GM19239 (cell line): ENCODE measurements at regions not wholly inside any gene's neighbourhood (a gene's known extent, or its start where the extent isn't known, plus 50 kb on each side); places are given as distances from the start of the nearest gene placed in this dataset.

ENCODE experiments used
- DNase-seq: peaks from one replicate; pipeline ENCODE4 v3.0.0; 2011; ENCODE audit warnings: low spot score; ENCODE audit not compliant: insufficient read length
- FAIRE-seq: peaks from 2 replicates; lab custom pipeline; 2011; peaks lifted over from hg19 to GRCh38; lab: Jason Lieb, UNC

- FAIRE-seq (no peak), DNase-seq (no peak)
These were observed 245.3 kb downstream of the POLR1F start for GRCh38 chr7:19463581-19463980.

- FAIRE-seq, result no peak
- DNase-seq, result no peak
These were observed 253.2 kb downstream of the POLR1F start for GRCh38 chr7:19455623-19456022.

- DNase-seq (no peak), FAIRE-seq (no peak)
These were observed 260.7 kb downstream of the POLR1F start for GRCh38 chr7:19448091-19448490.

GRCh38 chr7:19442016-19442785 is 266.6 kb downstream of the POLR1F start:
- no peak for FAIRE-seq
- DNase-seq, result no peak

GRCh38 chr7:19439517-19439916 is 269.3 kb downstream of the POLR1F start:
- no peak for DNase-seq
- no peak for FAIRE-seq

GRCh38 chr7:19437446-19437845 is 271.4 kb downstream of the POLR1F start:
- FAIRE-seq, result no peak
- no peak for DNase-seq

- no peak for DNase-seq
- FAIRE-seq, result no peak
These were observed 280.9 kb downstream of the POLR1F start for GRCh38 chr7:19427944-19428343.

GRCh38 chr7:19421861-19422260 is 276.6 kb upstream of the FERD3L start:
- DNase-seq (no peak), FAIRE-seq (no peak)

- DNase-seq, result no peak
- no peak for FAIRE-seq
These were observed 272.0 kb upstream of the FERD3L start for GRCh38 chr7:19417231-19417630.

GRCh38 chr7:19415123-19415522 is 269.9 kb upstream of the FERD3L start:
- no peak for DNase-seq
- no peak for FAIRE-seq

- no peak for FAIRE-seq
These were observed 268.3 kb upstream of the FERD3L start for GRCh38 chr7:19413443-19413965.

GRCh38 chr7:19410691-19411090 is 265.5 kb upstream of the FERD3L start:
- DNase-seq (no peak), FAIRE-seq (no peak)

More at GRCh38 chr7:19413443-19413965, 268.3 kb upstream of the FERD3L start:
- no peak for DNase-seq

- FAIRE-seq, result no peak
- no peak for DNase-seq
These were observed 264.9 kb upstream of the FERD3L start for GRCh38 chr7:19410106-19410505.

GRCh38 chr7:19408706-19409220 is 263.5 kb upstream of the FERD3L start:
- no peak for DNase-seq
- FAIRE-seq, result no peak

- DNase-seq (no peak), FAIRE-seq (no peak)
These were observed 262.0 kb upstream of the FERD3L start for GRCh38 chr7:19407270-19407669.

GRCh38 chr7:19405541-19405940 is 260.3 kb upstream of the FERD3L start:
- no peak for FAIRE-seq
- DNase-seq, result no peak

- DNase-seq (no peak), FAIRE-seq (no peak)
These were observed 259.7 kb upstream of the FERD3L start for GRCh38 chr7:19404912-19405329.

- FAIRE-seq (no peak), DNase-seq (no peak)
These were observed 258.5 kb upstream of the FERD3L start for GRCh38 chr7:19403691-19404090.

GRCh38 chr7:19401461-19401860 is 256.2 kb upstream of the FERD3L start:
- DNase-seq (no peak), FAIRE-seq (no peak)

GRCh38 chr7:19400758-19401254 is 255.6 kb upstream of the FERD3L start:
- DNase-seq (no peak), FAIRE-seq (no peak)

- no peak for FAIRE-seq
- DNase-seq, result no peak
These were observed 252.7 kb upstream of the FERD3L start for GRCh38 chr7:19397911-19398310.

GRCh38 chr7:19392246-19392645 is 247.0 kb upstream of the FERD3L start:
- FAIRE-seq (no peak), DNase-seq (no peak)
